ENCODE measurements at regions not wholly inside any gene's neighbourhood (a gene's known extent, or its start where the extent isn't known, plus 50 kb on each side); places are given as distances from the start of the nearest gene placed in this dataset.
"Not testable (repeated sequence)": the region's sequence is repeated elsewhere in the genome, so short reads cannot be mapped to it uniquely, and the experiment has no call there.

GRCh38 chrX:137771537-137771936 is 205.6 kb downstream of the ZIC3 start:
- no peak overlapping the region for H3K27ac ChIP-seq
- TF ChIP-seq ZFX (IDR thresholded peaks at IDR 0.05; ENCODE audit: borderline replicate concordance): no peak
- TF ChIP-seq CTCF (IDR thresholded peaks at IDR 0.05): no peak

- TF ChIP-seq CTCF (IDR thresholded peaks at IDR 0.05) (no peak), ZFX (IDR thresholded peaks at IDR 0.05; ENCODE audit: borderline replicate concordance) (no peak)
- H3K27ac ChIP-seq: no peak overlapping the region
These were observed 226.3 kb downstream of the ZIC3 start for GRCh38 chrX:137792214-137792613.

- H3K27ac ChIP-seq: not testable (repeated sequence)
These were observed 232.0 kb downstream of the ZIC3 start for GRCh38 chrX:137797926-137798325.

GRCh38 chrX:137823257-137823656 is 257.3 kb downstream of the ZIC3 start:
- H3K27ac ChIP-seq: no peak overlapping the region
- TF ChIP-seq ZFX (IDR thresholded peaks at IDR 0.05; ENCODE audit: borderline replicate concordance): no peak
- no peak for TF ChIP-seq CTCF (IDR thresholded peaks at IDR 0.05)

- no peak for TF ChIP-seq CTCF (IDR thresholded peaks at IDR 0.05)
- no peak for TF ChIP-seq ZFX (IDR thresholded peaks at IDR 0.05; ENCODE audit: borderline replicate concordance)
- no peak overlapping the region for H3K27ac ChIP-seq
These were observed 281.4 kb downstream of the ZIC3 start for GRCh38 chrX:137847376-137847775.

GRCh38 chrX:137848266-137848905 is 282.5 kb downstream of the ZIC3 start:
- H3K27ac ChIP-seq: no peak overlapping the region
- TF ChIP-seq CTCF (IDR thresholded peaks at IDR 0.05): no peak
- TF ChIP-seq ZFX (IDR thresholded peaks at IDR 0.05; ENCODE audit: borderline replicate concordance): no peak

- TF ChIP-seq ZFX (IDR thresholded peaks at IDR 0.05; ENCODE audit: borderline replicate concordance) (no peak), CTCF (IDR thresholded peaks at IDR 0.05) (no peak)
- no peak overlapping the region for H3K27ac ChIP-seq
These were observed 286.6 kb downstream of the ZIC3 start for GRCh38 chrX:137852502-137852901.

- TF ChIP-seq CTCF (IDR thresholded peaks at IDR 0.05) (no peak), ZFX (IDR thresholded peaks at IDR 0.05; ENCODE audit: borderline replicate concordance) (no peak)
- no peak overlapping the region for H3K27ac ChIP-seq
These were observed 289.6 kb downstream of the ZIC3 start for GRCh38 chrX:137855490-137855889.

All from 22Rv1 (cell line).